NCI-H128 (cell line): ENCODE measurements at regions not wholly inside any gene's neighbourhood (a gene's known extent, or its start where the extent isn't known, plus 50 kb on each side); places are given as distances from the start of the nearest gene placed in this dataset.
"Not testable (repeated sequence)": the region's sequence is repeated elsewhere in the genome, so short reads cannot be mapped to it uniquely, and the experiment has no call there.

Source experiments
- DNase-seq: peaks from one replicate; lab custom pipeline; 2025; ENCODE audit not compliant: unreplicated experiment; lab: John Stamatoyannopoulos, UW

GRCh38 chr1:68653882-68654281 is 157.0 kb upstream of the DEPDC1 start:
- no peak for DNase-seq

- DNase-seq, result no peak
Observed at GRCh38 chr1:68673771-68674170, 176.9 kb upstream of the DEPDC1 start.

- DNase-seq, result no peak
Observed at GRCh38 chr1:68675336-68675735, 178.5 kb upstream of the DEPDC1 start.

- no peak for DNase-seq
Observed at GRCh38 chr1:68677684-68678351, 180.9 kb upstream of the DEPDC1 start.

GRCh38 chr1:68696221-68696620 is 199.3 kb upstream of the DEPDC1 start:
- DNase-seq, result no peak

GRCh38 chr1:68703921-68704354 is 207.1 kb upstream of the DEPDC1 start:
- DNase-seq, result no peak

GRCh38 chr1:68704800-68705443 is 208.0 kb upstream of the DEPDC1 start:
- DNase-seq, result no peak

GRCh38 chr1:68705466-68705865 is 208.6 kb upstream of the DEPDC1 start:
- no peak for DNase-seq

- DNase-seq, result no peak
Observed at GRCh38 chr1:68706639-68707317, 209.9 kb upstream of the DEPDC1 start.

GRCh38 chr1:68717330-68717729 is 220.4 kb upstream of the DEPDC1 start:
- no peak for DNase-seq

- DNase-seq, result no peak
Observed at GRCh38 chr1:68720476-68720875, 223.6 kb upstream of the DEPDC1 start.

GRCh38 chr1:68723791-68724190 is 226.9 kb upstream of the DEPDC1 start:
- no peak for DNase-seq

- peak; percentile 30 for DNase-seq
Observed at GRCh38 chr1:68725001-68725752, 228.3 kb upstream of the DEPDC1 start.

GRCh38 chr1:68739486-68739885 is 242.6 kb upstream of the DEPDC1 start:
- not testable (repeated sequence) for DNase-seq

- no peak for DNase-seq
Observed at GRCh38 chr1:68745011-68745410, 248.1 kb upstream of the DEPDC1 start.

- no peak for DNase-seq
Observed at GRCh38 chr1:68745451-68745850, 248.6 kb upstream of the DEPDC1 start.

- DNase-seq, result no peak
Observed at GRCh38 chr1:68746378-68746777, 249.5 kb upstream of the DEPDC1 start.

GRCh38 chr1:68751723-68752122 is 254.8 kb upstream of the DEPDC1 start:
- no peak for DNase-seq

- no peak for DNase-seq
Observed at GRCh38 chr1:68758666-68759209, 261.9 kb upstream of the DEPDC1 start.

GRCh38 chr1:68767941-68768340 is 271.1 kb upstream of the DEPDC1 start:
- DNase-seq, result no peak

GRCh38 chr1:68770817-68771216 is 273.9 kb upstream of the DEPDC1 start:
- no peak for DNase-seq
